Hematopoietic multipotent progenitor cell (in vitro differentiated cells): ENCODE measurements at regions not wholly inside any gene's neighbourhood (a gene's known extent, or its start where the extent isn't known, plus 50 kb on each side); places are given as distances from the start of the nearest gene placed in this dataset.

ENCODE experiments used
- DNase-seq, 3 donors: peaks; one replicate each; pipeline ENCODE4 v3.0.0-alpha.2; 2011 to 2015; ENCODE audit warnings: low read depth in 2 of 3, low spot score in 2 of 3

DNA sequence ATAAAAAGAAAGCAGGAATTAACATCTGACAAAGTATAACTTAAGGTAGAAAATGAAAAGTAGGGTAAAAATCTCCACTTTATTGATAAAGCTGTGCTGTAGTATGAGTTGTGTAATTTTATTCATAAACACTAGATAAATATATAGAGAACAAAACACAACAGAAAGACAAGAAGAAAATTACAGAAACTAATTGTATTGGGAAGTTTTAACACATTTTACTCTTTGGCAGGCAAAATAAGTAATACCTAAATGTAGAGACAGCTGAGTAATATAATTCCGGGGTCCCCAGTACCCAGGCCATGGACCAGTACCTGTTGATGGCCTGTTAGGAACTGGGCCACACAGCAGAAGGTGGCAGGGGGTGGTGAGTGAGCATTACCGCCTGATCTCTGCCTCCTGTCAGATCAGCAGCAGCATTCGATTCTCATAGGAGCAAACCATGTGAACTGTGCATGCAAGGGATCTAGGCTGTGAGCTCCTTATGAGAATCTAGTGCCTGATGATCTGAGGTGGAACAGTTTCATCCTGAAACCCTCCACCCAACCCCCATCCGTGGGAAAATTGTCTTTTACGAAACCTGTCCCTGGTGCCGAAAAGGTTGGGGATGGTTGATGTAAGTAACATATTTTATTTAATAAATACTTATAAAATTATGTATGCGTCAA lies 84.4 kb upstream of the ETV6 start:
- no peak for DNase-seq

DNA sequence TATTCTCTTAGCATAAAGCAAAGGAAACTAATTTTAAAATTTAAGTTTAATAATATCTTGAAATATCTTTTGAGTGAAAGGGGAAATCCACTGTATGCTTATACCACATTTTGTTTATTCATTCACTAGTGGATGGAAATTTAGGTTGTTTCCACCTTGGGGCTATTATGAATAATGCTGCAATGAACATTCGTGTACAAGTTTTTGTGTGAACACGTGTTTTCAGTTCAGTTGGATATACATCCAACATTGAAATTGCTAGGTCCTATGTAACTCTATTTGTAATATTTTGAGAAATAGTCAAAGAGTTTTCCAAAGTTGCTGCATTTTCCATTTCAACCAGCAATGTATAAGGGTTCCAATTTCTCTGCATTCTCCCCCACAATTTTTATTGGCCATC lies 83.7 kb upstream of the ETV6 start:
- no peak for DNase-seq

DNA sequence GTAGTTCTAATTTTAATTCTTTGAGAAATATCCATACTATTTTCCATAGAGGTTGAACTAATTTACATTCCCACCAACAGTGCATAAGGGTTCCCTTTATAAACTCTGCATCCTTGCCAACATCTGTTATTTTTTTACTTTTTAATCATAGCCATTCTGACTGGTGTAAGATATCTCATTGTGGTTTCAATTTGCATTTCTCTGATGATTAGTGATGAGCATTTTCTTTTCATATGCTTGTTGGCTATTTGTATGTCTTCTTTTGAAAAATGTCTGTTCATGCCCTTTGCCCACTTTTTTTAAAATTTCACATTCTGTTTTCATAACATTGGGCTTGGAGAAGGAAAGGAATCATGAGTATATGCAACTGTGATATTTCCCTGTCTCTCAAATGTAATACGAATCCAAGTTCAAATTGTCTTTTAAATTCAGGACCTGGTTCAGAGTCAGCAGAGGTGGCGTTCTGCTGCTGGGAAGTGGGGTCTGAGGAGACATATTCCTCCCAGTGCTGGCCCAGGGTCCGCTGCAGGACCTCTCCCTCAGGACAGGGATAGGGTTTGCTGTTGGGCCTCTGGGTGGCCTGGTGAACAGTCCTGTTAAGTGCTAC lies 81.2 kb upstream of the ETV6 start:
- no peak for DNase-seq

DNA sequence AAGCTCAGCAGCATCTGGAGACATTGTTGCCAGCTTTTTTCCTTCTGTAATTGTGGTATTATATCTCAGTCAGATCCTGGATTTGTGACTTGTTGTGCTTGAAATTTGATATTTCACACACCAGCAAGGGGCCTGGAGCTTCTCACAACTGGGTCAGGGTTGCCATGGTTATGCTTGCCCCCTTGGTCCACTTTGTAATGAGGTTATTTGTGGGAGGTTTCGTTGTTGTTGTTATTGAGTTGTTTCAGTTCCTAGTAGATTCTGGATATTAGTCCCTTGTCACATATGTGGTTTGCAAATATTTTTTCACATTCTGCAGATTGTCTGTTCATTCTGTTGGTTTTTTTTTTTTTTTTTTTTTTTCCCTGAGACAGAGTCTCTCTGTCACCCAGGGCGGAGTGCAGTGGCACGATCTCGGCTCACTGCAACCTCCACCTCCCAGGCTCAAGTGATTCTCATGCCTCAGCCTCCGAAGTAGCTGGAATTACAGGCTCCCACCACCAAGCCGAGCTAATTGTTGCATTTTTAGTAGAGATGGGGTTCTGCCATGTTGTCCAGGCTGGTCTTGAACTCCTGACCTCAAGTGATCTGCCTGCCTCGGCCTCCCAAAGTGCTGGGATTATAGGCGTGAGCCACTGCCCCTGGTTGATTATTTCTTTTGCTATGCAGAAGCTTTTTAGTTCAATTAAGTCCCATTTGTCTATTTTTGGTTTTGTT lies 80.6 kb upstream of the ETV6 start:
- no peak for DNase-seq

DNA sequence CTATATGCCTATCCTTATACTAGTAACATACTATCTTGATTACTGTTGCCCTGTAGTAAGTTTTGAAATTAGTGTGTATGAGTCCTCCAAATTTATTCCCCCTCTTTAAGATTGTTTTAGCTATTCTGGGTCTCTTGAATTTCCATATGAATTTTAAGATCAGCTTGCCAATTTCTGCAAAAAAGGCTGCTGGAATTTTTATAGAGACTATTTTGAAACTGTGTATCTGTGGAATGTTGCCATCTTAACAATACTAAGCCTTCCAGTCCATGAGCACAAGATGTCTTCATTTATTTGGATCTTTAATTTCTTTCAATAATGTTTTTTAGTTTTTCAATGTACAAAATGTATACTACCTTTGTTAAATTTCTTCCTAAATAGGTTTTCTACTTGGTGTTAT lies 79.8 kb upstream of the ETV6 start:
- no peak for DNase-seq

DNA sequence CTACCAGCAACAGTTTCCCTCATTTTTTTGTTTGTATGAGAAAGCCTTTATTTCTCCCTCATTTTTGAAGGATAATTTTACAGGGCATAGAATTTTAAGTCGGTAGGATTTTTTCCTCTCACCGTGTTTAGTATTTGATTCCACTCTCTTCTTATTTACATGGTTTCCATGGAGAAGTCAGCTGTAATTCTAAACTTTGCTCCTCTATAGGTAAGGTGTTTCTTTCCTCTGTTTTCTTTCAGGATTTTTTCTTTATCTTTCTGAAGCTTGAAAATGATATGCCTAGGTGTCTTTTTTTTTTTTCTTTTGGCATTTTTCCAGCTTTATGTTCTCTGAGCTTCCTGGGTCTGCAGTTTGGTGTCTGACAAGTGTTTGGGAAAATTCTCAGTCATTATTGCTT lies 75.6 kb upstream of the ETV6 start:
- peak in 1 of 3 donors; percentile 9 for DNase-seq

DNA sequence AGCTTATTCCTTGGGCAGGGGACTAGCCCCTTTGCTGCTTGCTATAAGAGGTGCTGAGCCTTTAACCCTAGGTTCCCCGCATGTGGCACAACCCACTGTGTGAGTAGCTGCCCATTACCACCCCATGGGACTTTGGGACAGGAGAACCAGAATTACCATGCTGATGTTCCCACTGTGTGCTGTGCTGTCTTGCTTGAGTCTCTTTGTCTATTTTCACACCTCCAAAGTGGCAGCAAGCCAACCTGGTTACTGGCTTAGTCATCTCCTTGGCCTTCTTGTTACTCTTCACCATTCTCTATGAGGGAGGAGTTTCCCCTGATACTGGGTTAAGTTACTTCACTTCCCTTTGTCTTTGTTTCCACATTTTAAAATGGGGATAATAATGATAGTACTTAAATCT lies 73.4 kb upstream of the ETV6 start:
- peak in 1 of 3 donors; percentile 9 for DNase-seq

DNA sequence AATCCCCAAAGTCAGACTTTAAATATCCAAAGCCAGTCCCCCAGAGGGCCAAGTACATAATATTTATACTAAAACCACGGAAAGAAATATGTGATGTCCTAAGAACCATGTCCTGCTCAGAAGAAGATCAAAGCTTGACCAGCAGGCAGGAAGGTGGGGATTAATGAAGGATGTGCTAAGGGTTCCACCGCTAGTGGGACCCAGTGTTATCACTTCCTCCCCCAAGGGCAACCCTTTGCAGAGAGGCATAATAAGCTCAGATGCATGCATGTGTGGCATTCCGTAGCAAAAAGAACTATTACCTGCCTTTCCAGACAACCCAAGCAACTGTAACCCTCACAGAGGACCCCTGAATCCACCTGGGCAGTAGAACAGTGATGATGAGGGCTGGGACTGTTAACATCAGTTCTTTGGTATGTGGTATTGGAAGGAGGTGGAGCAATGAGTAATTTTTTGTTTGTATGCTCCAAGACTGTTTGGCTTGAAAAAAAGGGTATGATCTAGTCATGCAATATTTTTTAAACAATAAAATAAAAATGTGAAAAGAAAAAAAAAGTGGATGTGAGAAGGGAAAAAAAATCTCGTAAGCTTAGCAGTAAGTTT lies 71.7 kb upstream of the ETV6 start:
- no peak for DNase-seq

DNA sequence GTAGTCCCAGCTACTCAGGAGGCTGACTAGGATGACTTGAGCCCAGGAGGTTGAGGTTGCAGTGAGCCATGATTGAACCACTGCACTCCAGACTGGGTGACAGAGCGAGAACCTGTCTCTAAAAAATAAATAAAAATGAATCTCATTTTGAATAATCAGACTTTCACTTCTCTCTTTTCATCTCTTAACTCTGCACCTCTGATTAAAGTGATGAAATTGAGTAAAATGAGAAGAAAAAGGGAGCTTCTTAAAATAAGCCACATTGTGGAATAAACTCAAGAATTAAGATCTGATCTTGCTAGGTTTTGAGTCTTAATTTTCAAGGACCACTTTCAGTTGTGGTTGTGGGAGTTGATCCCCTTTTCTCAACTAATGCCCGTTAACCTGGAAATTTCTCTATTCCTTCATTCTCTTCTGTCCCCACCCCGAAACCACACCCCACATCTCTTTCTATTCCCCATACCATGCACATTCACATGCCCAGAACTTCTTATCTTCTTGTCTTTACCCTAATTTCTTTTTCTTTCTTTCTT lies 70.9 kb upstream of the ETV6 start:
- DNase-seq: no peak

DNA sequence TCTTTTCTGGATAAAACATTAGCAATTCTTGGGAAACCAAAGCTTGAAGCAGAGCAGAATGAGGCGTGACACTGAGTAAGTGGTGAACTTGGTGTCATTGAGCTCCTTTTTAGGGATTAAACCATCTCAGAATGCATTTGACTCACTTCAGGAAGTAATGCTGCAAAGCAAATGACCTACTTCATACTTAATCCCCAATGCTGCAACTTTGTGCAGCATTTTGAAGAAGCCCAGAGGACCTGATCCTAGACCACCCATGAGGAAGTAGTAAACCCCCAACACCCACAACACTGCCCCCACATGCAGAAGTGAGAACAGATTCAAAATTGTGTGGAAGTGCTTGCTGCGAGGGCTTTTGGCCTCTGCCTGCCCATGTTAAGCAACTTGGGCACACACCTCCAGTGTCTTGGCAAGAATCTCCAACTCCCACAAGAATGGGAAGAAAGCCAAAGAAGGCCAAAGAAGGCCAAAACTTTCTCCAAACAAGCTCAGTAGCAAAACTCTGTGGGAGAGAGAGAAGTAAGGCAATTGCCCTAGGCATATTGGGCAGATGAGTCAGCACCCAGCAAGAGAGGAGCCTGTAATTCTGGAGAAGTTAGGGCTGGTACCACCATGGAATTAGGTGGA lies 69.2 kb upstream of the ETV6 start:
- DNase-seq: peak in 1 of 3 donors; percentile 49

DNA sequence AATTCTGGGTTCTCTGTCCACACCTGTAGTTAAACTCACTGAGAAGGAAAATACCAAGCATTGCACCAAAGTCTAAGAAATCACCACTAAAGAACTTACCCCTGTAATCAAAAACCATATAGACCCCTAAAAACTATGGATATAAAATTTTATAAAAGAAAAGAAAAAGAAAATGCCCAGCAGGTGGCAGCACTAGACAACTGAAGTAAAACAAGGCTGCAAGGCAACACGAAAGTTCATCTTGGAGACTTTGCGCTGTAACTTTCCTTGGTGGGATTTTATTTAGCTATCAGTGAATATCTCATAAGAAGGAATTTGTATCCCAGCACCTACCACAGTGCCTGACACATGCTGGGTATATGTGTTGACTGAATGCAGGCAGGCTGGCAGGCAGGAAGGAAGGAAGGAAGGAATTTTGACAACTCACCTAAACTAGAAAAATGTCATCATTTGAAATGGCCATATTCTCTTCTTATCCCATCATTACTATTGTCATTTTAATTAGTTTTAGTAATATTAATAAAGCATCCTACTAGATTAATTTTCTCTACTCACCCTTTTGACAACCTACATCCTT lies 68.2 kb upstream of the ETV6 start:
- DNase-seq: peak; percentile 46 to 89 (median 76)

DNA sequence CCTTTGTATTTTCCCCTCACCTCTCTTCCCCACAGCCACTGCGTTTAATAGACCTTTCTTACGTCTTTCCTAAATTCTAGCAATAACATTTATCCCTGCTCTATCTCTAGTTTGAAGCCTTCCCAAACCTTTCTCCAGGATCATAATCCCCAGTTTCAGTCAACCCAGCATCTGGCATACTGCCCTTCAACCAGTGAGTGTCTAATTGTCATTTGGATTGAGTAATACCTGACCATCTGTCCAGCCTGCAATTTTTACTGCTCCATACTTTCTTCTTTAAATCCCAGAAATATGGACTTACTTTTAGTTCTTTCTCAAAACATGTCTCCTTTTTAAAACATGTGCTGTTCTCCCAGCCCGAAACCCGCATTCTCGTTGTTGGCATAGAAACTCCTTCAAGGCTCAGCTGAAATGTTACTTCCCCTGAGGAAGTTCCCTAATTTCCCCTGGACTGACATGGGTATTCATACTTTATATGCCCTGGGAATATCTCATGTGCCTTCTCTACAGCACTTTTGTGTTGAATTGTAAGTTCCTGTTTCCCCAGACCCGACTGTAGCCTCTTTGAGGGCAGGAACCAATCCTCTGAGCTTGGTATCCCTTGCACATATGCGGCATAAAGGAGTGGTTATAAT lies 65.1 kb upstream of the ETV6 start:
- no peak for DNase-seq

DNA sequence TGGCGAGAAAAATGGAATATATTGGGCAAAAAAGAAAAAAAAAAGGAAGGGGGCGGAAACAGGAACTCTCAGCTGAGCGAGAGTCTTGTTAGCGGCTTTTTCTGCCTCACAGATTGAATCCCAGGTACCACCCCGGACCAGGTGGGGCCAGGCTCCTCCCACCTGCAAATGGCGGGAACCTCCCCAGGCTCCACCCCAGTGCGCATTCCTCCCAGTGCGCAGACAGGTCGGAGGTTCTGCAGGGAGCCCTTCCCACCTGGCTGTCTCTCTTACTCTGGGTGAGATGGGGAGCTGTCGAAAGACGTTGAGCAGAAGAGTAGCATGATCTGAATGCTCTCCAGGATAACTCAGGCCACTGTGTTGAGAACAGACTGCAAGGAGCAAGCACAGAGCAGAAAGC lies 57.0 kb upstream of the ETV6 start:
- DNase-seq: no peak

DNA sequence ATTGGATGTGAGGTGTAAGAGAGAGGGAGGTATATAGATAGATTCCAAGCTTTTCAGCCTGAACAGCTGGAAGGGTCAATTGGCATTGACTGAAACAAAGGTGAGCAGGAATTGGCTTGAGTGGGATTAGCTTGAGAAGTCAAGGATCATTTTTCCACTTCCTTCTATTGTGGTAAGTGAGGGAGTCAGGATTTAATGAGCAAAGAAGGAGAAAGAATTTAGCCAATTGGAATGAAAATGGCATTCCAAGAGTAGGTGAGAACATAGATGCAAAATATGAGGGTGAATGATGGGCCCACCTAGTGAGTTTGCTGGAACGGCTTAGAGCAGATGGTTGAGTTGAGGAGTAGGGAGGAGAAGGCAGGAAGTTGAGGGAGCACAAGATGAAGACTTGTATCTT lies 56.5 kb upstream of the ETV6 start:
- no peak for DNase-seq

DNA sequence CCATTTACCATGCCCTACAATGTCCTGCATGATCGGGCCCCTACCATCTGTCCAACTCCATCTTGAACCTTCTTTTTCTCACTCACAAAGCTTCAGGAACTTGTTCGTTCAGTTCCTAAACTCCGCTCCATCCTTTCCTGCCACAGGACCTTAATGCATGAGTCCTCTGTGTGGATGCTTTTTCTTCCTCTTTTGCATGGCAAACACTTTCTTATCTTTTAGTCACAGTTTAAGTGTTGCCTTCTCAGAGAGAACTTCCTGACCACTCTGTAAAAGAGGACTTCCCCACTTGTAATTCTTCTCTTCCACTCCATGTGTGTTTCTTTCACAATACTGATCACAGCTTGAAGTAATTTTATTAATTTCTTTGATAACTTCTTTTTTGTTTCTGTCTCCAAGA lies 54.4 kb upstream of the ETV6 start:
- DNase-seq: peak in 2 of 3 donors; percentile 27 to 73

DNA sequence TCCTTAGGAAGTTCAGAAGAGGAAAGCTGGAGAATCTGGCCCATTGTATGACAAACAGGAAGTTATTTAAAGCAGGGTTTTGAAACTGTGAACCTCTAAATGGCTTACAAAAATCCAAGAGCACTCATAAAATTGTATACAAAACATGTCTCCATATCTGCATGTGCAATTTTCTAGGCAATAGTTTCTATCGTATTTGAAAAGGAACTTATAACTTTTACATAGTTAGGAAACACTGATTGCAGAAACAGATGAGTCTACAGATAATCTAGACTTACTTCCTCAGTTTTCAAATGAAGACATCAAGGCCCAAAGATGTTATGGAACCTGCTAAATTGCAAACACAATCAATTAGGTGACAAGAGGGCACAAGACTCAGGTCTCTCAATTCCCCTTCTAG lies 53.3 kb upstream of the ETV6 start:
- no peak for DNase-seq

DNA sequence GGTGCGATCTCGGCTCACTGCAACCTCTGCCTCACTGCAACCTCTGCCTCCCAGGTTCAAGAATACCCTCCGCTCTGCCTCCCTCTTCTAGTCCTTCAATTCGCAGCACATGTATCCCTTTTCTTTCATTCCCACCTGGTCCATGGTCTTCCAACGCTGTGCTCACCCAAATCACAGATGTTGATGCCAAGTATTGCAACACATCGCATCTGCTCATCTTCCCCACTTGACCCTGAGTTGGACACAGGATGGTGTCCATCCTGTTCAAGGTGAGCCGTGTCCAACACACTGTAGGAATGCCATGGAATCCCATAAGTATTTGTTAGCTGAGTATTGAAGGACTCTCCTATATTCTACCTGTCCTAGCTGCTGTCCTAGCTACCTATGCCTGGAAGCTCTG lies 50.6 kb upstream of the ETV6 start:
- DNase-seq: no peak
